ENCODE measurements at regions not wholly inside any gene's neighbourhood (a gene's known extent, or its start where the extent isn't known, plus 50 kb on each side); places are given as distances from the start of the nearest gene placed in this dataset.

GRCh38 chr12:75781532-75782046 is 250.0 kb downstream of the PHLDA1 start (continued):
- TF ChIP-seq MAX (CRISPR knock-in tag; IDR thresholded peaks at IDR 0.05) (no peak), EP400 (IDR thresholded peaks at IDR 0.05) (peak; percentile 39; the same call in 1 of the 2 replicates), ZNF780A (CRISPR knock-in tag; IDR thresholded peaks at IDR 0.05) (no peak), PBX2 (CRISPR knock-in tag; IDR thresholded peaks at IDR 0.05; ENCODE audit: low read depth) (peak; percentile 60), PBX2 (tag; conservative IDR thresholded peaks at IDR 0.05; ENCODE audit: low read depth) (peak; percentile 95), ZBTB2 (IDR thresholded peaks at IDR 0.05) (0 out of 2 replicates have a peak, but pooled peaks have one; percentile 22), TBL1XR1 (IDR thresholded peaks at IDR 0.05; ENCODE audit: low read length in 2 of 2) (peak in 1 of 2 experiments; percentile 76; a peak in 2 of 4 replicates), CC2D1A (IDR thresholded peaks at IDR 0.05) (no peak), BCOR (IDR thresholded peaks at IDR 0.05) (no peak), KLF1 (tag; IDR thresholded peaks at IDR 0.05) (no peak), ZNF444 (CRISPR knock-in tag; IDR thresholded peaks at IDR 0.05) (no peak), PHF8 (IDR thresholded peaks at IDR 0.05; ENCODE audit: borderline replicate concordance, low read length) (no peak), FOXA1 (IDR thresholded peaks at IDR 0.05; ENCODE audit: borderline replicate concordance) (no peak), TARDBP (IDR thresholded peaks at IDR 0.05) (no peak), MEF2D (tag; conservative IDR thresholded peaks at IDR 0.05; ENCODE audit: low read depth) (peak; percentile 56; the same call in 1 of the 2 replicates), EP300 (IDR thresholded peaks at IDR 0.05; ENCODE audit: low read length) (peak; percentile 89), ATF6 (CRISPR knock-in tag; IDR thresholded peaks at IDR 0.05) (no peak)
- TF ChIP-seq, protein P1, sequence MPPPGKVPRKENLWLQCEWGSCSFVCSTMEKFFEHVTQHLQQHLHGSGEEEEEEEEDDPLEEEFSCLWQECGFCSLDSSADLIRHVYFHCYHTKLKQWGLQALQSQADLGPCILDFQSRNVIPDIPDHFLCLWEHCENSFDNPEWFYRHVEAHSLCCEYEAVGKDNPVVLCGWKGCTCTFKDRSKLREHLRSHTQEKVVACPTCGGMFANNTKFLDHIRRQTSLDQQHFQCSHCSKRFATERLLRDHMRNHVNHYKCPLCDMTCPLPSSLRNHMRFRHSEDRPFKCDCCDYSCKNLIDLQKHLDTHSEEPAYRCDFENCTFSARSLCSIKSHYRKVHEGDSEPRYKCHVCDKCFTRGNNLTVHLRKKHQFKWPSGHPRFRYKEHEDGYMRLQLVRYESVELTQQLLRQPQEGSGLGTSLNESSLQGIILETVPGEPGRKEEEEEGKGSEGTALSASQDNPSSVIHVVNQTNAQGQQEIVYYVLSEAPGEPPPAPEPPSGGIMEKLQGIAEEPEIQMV (tag; conservative IDR thresholded peaks at IDR 0.05; ENCODE audit: low read depth): no peak
- TF ChIP-seq, protein P2, sequence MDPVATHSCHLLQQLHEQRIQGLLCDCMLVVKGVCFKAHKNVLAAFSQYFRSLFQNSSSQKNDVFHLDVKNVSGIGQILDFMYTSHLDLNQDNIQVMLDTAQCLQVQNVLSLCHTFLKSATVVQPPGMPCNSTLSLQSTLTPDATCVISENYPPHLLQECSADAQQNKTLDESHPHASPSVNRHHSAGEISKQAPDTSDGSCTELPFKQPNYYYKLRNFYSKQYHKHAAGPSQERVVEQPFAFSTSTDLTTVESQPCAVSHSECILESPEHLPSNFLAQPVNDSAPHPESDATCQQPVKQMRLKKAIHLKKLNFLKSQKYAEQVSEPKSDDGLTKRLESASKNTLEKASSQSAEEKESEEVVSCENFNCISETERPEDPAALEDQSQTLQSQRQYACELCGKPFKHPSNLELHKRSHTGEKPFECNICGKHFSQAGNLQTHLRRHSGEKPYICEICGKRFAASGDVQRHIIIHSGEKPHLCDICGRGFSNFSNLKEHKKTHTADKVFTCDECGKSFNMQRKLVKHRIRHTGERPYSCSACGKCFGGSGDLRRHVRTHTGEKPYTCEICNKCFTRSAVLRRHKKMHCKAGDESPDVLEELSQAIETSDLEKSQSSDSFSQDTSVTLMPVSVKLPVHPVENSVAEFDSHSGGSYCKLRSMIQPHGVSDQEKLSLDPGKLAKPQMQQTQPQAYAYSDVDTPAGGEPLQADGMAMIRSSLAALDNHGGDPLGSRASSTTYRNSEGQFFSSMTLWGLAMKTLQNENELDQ (CRISPR knock-in tag; IDR thresholded peaks at IDR 0.05; ENCODE audit: borderline replicate concordance): no peak
